ENCODE measurements at regions not wholly inside any gene's neighbourhood (a gene's known extent, or its start where the extent isn't known, plus 50 kb on each side); places are given as distances from the start of the nearest gene placed in this dataset.
"Not testable (repeated sequence)": the region's sequence is repeated elsewhere in the genome, so short reads cannot be mapped to it uniquely, and the experiment has no call there.

- not testable (repeated sequence) for TF ChIP-seq CTCF (IDR thresholded peaks at IDR 0.05; ENCODE audit: insufficient read depth, low read depth, low read length); EZH2 (IDR thresholded peaks at IDR 0.05; ENCODE audit: insufficient read depth, low read length)
Measured at GRCh38 chr1:111048253-111048652, 84.5 kb upstream of the LRIF1 start.

Measured in astrocyte (in vitro differentiated cells and primary cell).